SKM-1 (cell line): ENCODE measurements at regions not wholly inside any gene's neighbourhood (a gene's known extent, or its start where the extent isn't known, plus 50 kb on each side); places are given as distances from the start of the nearest gene placed in this dataset.
"Not testable (repeated sequence)": the region's sequence is repeated elsewhere in the genome, so short reads cannot be mapped to it uniquely, and the experiment has no call there.

Experiments
- DNase-seq: peaks from one replicate; lab custom pipeline; 2025; ENCODE audit not compliant: unreplicated experiment; lab: John Stamatoyannopoulos, UW

DNA sequence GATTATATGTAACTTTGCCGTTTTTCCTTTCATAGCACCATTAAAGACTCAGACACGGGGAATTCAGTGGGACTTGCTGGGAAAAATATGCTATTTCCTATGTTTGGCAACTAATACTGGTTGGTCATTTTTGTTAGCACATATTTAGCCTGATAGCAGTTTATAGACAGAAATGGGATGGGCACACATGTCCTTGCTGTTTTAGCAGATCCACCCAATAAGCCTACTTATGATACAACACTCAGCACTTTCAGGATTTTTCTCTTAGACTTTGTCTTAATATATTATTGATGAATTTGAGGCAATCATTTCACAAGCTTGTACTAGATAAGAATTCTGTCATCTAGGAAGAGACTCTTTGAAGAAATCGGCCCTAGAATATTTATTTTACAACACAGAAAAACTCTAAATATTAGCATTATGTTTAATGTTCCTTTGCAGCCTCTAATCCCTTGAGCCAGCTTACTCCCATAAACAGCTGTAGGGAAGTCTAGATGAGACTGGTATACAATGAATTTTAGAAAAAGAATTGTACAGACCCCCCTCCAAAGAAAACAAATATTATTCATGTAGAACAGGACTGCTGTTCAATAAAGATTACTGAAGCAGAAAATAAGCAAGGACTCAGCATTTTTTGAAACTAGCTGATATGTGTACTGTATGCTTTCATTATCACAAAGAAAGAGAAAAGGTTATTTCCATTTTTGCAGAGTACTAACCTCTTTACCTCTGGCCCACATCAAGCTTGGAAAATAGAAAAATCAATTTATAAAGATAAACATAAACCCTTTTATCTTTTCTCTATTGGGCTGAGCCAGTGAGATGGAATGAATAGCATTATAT, 656.8 kb upstream of the SGO1 start:
- no peak for DNase-seq

- DNase-seq: no peak
Measured at GRCh38 chr3:20842002-20842401, 656.0 kb upstream of the SGO1 start.

- DNase-seq: no peak
Measured at GRCh38 chr3:20837676-20838302, 651.8 kb upstream of the SGO1 start.

GRCh38 chr3:20836801-20837200, 650.8 kb upstream of the SGO1 start:
- no peak for DNase-seq

DNA sequence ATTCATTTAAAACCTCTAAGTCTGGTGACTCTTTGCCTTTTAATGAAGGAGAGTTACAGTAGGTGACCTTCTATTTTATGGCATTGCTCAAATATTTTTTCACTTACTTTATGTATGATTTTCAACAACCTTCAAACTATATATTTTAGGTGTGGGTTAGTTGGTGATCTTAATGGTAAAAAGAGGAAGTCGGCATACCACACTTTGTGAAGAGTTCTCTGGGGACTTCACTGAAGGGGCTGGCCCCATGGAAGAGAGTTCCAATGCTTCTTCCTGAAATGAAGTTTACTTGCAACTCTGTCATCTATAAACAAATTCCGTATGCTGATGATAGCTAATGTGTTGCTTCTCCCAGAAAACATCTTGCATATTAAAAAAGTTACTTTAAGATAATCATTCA, 647.0 kb upstream of the SGO1 start:
- DNase-seq: no peak

GRCh38 chr3:20822251-20822650, 636.2 kb upstream of the SGO1 start:
- DNase-seq: no peak

DNA sequence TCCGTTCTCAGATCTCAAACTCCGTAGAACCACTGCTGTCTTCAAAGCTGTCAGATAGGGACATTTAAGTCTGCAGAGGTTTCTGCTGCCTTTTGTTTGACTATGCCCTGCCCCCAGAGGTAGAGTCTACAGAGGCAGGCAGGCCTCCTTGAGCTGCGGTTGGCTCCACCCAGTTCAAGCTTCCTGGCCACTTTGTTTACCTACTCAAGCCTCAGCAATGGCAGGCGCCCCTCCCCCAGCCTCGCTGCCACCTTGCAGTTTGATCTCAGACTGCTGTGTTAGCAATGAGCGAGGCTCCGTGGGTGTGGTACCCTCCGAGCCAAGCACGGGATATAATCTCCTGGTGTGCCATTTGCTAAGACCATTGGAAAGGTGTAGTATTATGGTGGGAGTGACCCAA, 634.9 kb upstream of the SGO1 start:
- not testable (repeated sequence) for DNase-seq

GRCh38 chr3:20811631-20812030, 625.6 kb upstream of the SGO1 start:
- no peak for DNase-seq

DNA sequence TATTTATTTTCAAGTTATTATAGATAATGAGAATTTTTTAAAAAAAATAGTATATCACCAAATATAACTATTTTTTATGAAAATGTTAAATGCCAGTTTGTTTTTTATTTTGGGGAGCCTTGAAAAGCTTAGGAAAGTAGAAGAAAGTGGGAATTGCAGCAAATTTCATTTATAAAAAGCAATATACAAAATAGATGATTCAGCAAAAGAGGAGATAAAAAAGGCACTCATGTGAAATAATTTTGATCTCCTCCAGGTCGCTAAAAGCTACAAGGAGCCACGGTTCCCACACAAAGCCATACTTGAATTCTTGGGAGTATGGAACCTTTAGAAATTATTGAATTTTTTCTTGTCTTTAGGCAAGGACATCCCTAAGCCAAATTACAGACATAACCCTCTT, 625.0 kb upstream of the SGO1 start:
- no peak for DNase-seq

GRCh38 chr3:20810555-20810954, 624.5 kb upstream of the SGO1 start:
- DNase-seq: no peak

- DNase-seq: no peak
Measured at GRCh38 chr3:20809356-20809755, 623.4 kb upstream of the SGO1 start.

- DNase-seq: no peak
Measured at GRCh38 chr3:20808864-20809263, 622.9 kb upstream of the SGO1 start.

DNA sequence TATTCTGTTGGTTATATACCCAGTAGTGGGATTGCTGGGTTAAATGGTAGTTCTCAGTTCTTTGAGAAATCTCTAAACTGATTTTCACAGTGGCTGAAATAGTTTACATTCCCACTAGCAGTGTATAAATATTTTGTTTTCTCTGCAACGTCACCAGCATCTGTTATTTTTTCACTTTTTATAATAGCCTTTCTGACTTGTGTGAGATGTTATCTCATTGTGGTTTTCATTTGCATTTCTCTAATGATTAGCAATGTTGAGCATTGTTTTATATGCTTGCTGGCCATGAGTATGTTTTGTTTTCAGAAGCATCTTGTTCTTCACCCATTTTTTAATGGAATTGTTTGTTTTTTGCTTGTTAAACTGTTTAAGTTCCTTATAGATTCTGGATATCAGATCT, 612.7 kb upstream of the SGO1 start:
- DNase-seq: no peak

- DNase-seq: no peak
Measured at GRCh38 chr3:20787005-20787404, 601.0 kb upstream of the SGO1 start.

DNA sequence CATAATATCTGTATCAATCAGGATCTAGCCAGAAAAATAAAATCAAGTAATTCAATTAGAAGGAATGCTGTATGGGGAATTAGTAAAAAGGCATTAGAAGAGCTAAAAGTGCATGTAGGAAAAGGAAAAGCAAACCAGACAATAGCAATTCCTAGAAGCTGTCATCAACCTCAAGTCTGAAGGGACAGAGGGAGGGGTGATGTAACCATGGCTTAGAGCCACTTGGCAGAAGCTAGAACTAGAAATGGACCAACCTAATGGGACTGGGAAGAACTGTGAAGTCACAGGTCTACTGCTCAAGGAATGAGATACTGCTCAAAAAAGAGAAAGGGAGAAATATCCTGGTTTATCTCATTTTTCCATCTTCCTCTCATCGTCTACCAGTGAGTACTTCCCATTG, 590.7 kb upstream of the SGO1 start:
- no peak for DNase-seq

DNA sequence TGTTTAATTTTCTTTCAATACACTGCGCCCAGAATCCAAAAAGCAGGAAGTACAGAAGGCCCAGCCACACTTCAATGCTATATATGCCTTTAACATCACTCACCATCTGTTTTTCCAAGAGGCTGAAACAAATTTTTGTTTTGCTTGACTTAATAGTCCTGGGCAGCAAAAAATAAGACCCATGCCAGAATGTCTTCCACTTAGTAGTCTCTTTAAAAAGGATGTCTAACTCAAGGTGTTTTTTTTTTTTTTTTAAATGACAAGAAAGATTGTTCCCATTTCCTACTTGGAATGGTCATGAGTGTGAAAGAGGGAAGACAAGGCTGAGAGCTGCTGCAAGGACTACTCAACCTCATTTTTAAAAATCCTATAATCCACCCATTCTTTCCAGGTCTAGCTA, 590.3 kb upstream of the SGO1 start:
- no peak for DNase-seq

DNA sequence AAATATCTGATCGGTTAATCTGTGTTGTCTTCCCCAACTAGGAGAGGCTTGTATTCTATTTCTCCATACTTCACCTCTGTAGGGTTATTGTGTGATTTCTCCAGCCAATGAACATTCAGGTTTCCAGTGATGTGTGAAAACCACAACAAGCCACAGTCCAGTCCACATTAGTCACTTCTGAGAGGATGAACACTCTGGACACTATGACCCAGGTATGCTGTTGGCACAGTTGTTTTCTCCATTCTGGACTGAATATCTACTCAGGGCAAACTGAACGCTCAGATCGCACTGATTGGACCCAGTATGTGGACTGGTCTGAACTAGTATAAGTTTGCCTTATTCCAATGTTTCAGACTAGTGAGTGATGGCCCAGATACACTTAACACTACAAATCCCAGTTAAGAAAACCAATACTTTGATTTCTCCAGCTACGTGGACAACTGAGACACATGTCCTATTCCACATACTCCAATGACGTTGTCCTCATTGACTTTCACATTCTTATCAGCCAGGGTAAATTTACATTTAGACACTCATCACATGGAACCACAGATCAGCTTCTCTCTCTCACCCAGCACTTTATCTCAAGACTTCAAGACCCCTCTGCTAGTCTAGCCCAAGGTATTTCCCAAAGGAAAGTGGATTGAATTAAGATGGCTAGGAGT, 587.4 kb upstream of the SGO1 start:
- no peak for DNase-seq

- DNase-seq: no peak
Measured at GRCh38 chr3:20772869-20773268, 586.9 kb upstream of the SGO1 start.

DNA sequence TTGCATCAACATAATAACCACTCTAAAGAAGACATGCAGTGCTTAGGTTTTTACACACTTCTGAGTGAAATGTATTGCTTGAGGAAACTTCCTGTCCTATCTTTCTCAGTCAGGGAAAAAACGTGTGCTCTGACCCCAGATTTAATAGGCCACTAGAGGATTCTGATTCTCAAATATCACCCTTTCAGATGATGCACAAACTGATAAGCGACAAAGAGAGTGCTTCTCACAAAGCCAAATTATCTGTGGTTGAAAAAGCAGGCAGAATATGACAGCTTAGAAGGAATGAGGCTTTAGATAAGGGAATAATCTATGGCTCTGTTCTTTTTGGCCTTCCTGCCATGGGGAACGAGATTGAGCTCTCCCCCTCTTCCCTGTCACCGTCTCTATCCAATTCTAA, 583.4 kb upstream of the SGO1 start:
- DNase-seq: no peak

DNA sequence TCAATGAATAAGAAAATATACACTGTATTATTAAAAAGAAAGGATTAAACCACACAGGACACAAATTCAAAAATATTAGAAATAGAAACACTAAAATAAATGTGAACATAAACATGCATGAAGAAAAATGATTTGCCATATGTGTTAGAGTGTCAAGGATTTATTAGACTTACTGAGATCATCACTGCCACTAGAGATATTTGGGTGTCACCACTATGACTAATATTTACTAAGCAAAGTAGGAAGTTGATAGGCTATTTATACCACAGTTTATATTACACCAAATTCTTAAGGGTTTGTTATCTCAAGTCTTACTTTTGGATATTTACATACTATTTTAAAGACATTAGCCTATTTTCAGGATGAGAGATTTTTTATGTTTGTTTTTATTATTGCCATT, 575.0 kb upstream of the SGO1 start:
- no peak for DNase-seq

DNA sequence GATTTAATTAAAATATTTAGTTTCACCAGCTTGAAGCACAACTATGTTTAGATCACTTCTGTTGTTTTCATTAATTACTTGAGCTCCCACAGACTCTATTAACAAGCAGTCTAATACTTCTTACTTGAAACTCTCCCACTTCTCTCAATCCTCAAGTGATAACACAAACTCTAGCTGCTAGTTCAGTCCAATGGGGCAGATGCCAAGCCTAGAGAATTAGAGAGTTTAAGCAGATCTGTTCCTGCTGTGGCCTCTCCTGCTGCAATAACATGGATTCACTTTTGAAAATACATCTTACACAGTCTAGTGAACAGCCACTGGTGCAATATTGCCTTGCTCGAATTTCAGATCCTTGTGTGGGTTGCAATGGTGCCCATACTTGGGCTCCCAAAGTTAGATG, 566.4 kb upstream of the SGO1 start:
- DNase-seq: no peak

DNA sequence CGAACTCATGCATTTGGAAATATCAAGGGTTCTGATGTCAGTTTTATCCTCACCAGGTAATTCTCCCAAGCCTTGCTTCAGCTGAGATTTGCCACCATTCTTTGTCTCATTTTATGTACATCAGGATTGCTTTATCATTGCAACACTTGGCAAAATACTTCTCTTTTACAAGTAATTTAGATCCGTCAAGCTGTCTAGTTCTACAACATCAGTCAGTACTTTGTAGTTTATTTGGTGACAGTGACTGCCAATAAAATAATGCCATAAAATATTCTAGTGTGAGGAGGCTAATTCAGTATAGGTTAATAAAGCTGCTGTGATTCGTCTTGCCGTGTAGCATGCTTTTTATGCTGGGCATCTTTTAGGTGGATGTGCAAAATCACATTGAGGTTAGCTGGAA, 565.3 kb upstream of the SGO1 start:
- DNase-seq: no peak
